H1 (cell line): ENCODE measurements at regions not wholly inside any gene's neighbourhood (a gene's known extent, or its start where the extent isn't known, plus 50 kb on each side); places are given as distances from the start of the nearest gene placed in this dataset.

Experiments
- SP2 ChIP-seq: IDR thresholded peaks from 2 replicates; pipeline ENCODE4 v1.6.1; 2012; ENCODE audit warnings: mild to moderate bottlenecking, low read length, inconsistent platforms

DNA sequence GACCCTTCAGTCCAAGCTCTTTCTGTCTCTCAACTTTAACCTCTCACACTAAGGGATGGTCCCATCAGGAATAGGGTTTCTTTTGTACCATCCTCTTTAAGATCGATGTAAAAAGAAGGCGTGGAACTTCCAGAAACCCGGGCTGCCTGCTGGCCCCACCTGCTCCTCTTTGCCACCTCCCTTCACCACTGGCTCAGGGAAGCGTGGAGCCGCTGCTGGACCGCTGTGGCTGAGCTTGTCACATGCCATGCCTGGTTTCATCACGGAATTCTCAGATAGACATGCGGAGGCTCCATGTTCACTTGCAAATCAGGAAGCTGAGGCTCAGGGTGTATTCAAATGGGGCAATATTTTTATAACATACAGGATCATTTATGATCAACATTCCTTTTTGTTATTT, 399.7 kb downstream of the BRD1 start (continued):
- TF ChIP-seq SP2 = no peak
